Glutamatergic neuron (in vitro differentiated cells): ENCODE measurements at regions not wholly inside any gene's neighbourhood (a gene's known extent, or its start where the extent isn't known, plus 50 kb on each side); places are given as distances from the start of the nearest gene placed in this dataset.

ENCODE experiments used
- DNase-seq: peaks from one replicate; pipeline ENCODE4 v3.0.0; 2022
- H3K27ac Mint-ChIP-seq: one replicate; pipeline ENCODE4 v1.8.0; 2020; ENCODE audit warnings: mild to moderate bottlenecking, mixed read lengths, inconsistent platforms; ENCODE audit not compliant: unreplicated experiment
- H3K27me3 Mint-ChIP-seq: one replicate; pipeline ENCODE4 v1.8.0; 2020; ENCODE audit warnings: mild to moderate bottlenecking, moderate library complexity, mixed read lengths, inconsistent platforms; ENCODE audit not compliant: unreplicated experiment
- H3K36me3 Mint-ChIP-seq: one replicate; pipeline ENCODE4 v1.8.0; 2020; ENCODE audit warnings: mild to moderate bottlenecking, mixed read lengths, inconsistent platforms; ENCODE audit not compliant: unreplicated experiment
- H3K4me1 Mint-ChIP-seq: one replicate; pipeline ENCODE4 v1.8.0; 2020; ENCODE audit warnings: mild to moderate bottlenecking, low read depth, mixed read lengths, inconsistent platforms; ENCODE audit not compliant: unreplicated experiment
- H3K4me3 Mint-ChIP-seq: one replicate; pipeline ENCODE4 v1.8.0; 2020; ENCODE audit warnings: mild to moderate bottlenecking, mixed read lengths, inconsistent platforms; ENCODE audit not compliant: unreplicated experiment
- H3K9me3 Mint-ChIP-seq: one replicate; pipeline ENCODE4 v1.8.0; 2020; ENCODE audit warnings: mild to moderate bottlenecking, moderate library complexity, mixed read lengths, inconsistent platforms; ENCODE audit not compliant: unreplicated experiment
- CTCF ChIP-seq: fragments of 200-600 bp; sonication (generic); IDR thresholded peaks from one replicate; pipeline ENCODE4 v1.5.0; 2021; ENCODE audit not compliant: partially characterized antibody, unreplicated experiment

- TF ChIP-seq CTCF, result no peak
- Mint-ChIP-seq H3K27ac (no peak overlapping the region), H3K9me3 (no peaks in the 10 kb centered on the region), H3K27me3 (no peaks in the 10 kb centered on the region), H3K36me3 (no peaks in the 10 kb centered on the region), H3K4me1 (no peaks in the 10 kb centered on the region), H3K4me3 (no peak overlapping the region)
- no peak for DNase-seq
These were observed 66.2 kb upstream of the SALL3 start for GRCh38 chr18:78913395-78913794.

GRCh38 chr18:78913830-78914231 is 65.8 kb upstream of the SALL3 start:
- Mint-ChIP-seq H3K27ac (no peak overlapping the region), H3K4me3 (no peak overlapping the region), H3K36me3 (no peaks in the 10 kb centered on the region), H3K9me3 (no peaks in the 10 kb centered on the region), H3K27me3 (no peaks in the 10 kb centered on the region), H3K4me1 (no peaks in the 10 kb centered on the region)
- no peak for TF ChIP-seq CTCF
- DNase-seq, result no peak

GRCh38 chr18:78914249-78914935 is 65.2 kb upstream of the SALL3 start:
- Mint-ChIP-seq H3K9me3 (no peaks in the 10 kb centered on the region), H3K27me3 (no peaks in the 10 kb centered on the region), H3K4me1 (no peaks in the 10 kb centered on the region), H3K36me3 (no peaks in the 10 kb centered on the region), H3K4me3 (no peak overlapping the region), H3K27ac (no peak overlapping the region)
- TF ChIP-seq CTCF, result no peak
- DNase-seq, result no peak

GRCh38 chr18:78915446-78916008 is 64.1 kb upstream of the SALL3 start:
- no peak overlapping the region for H3K4me3 Mint-ChIP-seq
- H3K27me3 Mint-ChIP-seq, result no peaks in the 10 kb centered on the region
- no peak overlapping the region for H3K27ac Mint-ChIP-seq
- no peaks in the 10 kb centered on the region for H3K36me3 Mint-ChIP-seq
- no peaks in the 10 kb centered on the region for H3K4me1 Mint-ChIP-seq
- no peaks in the 10 kb centered on the region for H3K9me3 Mint-ChIP-seq
- no peak for TF ChIP-seq CTCF
- no peak for DNase-seq

GRCh38 chr18:78918707-78919106 is 60.9 kb upstream of the SALL3 start:
- Mint-ChIP-seq H3K36me3 (no peaks in the 10 kb centered on the region), H3K27ac (no peak overlapping the region), H3K9me3 (no peaks in the 10 kb centered on the region), H3K4me1 (no peaks in the 10 kb centered on the region), H3K27me3 (no peaks in the 10 kb centered on the region), H3K4me3 (no peak overlapping the region)
- DNase-seq, result no peak
- TF ChIP-seq CTCF, result no peak
